ENCODE measurements at regions not wholly inside any gene's neighbourhood (a gene's known extent, or its start where the extent isn't known, plus 50 kb on each side); places are given as distances from the start of the nearest gene placed in this dataset.
"Not testable (repeated sequence)": the region's sequence is repeated elsewhere in the genome, so short reads cannot be mapped to it uniquely, and the experiment has no call there.

DNA sequence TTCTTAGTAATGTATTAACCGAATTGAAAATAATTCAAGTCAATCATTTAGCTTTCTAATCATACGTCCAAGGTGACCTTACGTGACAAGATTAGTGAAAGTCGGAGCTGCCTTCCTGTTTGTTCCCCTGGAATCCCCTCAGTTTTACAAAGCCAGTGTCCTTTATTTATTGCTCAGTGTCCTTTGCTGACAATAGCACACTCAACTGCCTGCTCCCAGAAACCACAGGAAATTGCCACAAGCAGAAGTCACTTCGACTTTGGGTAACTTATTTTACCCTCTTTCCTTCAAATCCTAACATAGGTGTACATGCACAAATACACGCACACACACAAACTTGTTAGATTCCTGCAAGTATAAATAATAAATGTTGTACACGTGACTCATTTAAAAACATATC lies 1167.7 kb upstream of the ADGRB3 start:
- ATAC-seq (ENCODE audit: poor library complexity) (no peak), DNase-seq (no peak)
- Mint-ChIP-seq H3K4me3 (no peak overlapping the region), H3K9me3 (peaks cover 6% of the 10 kb centered on the region), H3K27ac (no peak overlapping the region), H3K36me3 (ENCODE audit: low read depth) (no peaks in the 10 kb centered on the region), H3K4me1 (ENCODE audit: low read depth) (no peaks in the 10 kb centered on the region), H3K27me3 (no peaks in the 10 kb centered on the region)
- peaks cover 3 to 10% of the 10 kb centered on the region in 2 experiments for H3K9me3 ChIP-seq (ENCODE audit: control insufficient read depth in 1 of 2, insufficient read depth in 1 of 2, low read length in 2 of 2)
- H3K4me1 ChIP-seq (ENCODE audit: insufficient read depth, low read length): no peaks in the 10 kb centered on the region
- intact Hi-C loops (cut with DNase I, micrococcal nuclease): no loop called here
- H3K4me3 ChIP-seq (ENCODE audit: low read length): no peak overlapping the region
- H3K36me3 ChIP-seq (ENCODE audit: insufficient read depth, low read length): no peaks in the 10 kb centered on the region
- ChIA-PET POLR2A (no interaction called here), CTCF (no interaction called here)
- H3K27me3 ChIP-seq (ENCODE audit: control insufficient read depth in 1 of 2, insufficient read depth in 2 of 2, low read length in 2 of 2): no peaks in the 10 kb centered on the region
- TF ChIP-seq, protein P1, sequence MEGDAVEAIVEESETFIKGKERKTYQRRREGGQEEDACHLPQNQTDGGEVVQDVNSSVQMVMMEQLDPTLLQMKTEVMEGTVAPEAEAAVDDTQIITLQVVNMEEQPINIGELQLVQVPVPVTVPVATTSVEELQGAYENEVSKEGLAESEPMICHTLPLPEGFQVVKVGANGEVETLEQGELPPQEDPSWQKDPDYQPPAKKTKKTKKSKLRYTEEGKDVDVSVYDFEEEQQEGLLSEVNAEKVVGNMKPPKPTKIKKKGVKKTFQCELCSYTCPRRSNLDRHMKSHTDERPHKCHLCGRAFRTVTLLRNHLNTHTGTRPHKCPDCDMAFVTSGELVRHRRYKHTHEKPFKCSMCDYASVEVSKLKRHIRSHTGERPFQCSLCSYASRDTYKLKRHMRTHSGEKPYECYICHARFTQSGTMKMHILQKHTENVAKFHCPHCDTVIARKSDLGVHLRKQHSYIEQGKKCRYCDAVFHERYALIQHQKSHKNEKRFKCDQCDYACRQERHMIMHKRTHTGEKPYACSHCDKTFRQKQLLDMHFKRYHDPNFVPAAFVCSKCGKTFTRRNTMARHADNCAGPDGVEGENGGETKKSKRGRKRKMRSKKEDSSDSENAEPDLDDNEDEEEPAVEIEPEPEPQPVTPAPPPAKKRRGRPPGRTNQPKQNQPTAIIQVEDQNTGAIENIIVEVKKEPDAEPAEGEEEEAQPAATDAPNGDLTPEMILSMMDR (IDR thresholded peaks at IDR 0.05): no peak
- H3K27ac ChIP-seq (ENCODE audit: low read depth in 1 of 2, low read length in 2 of 2): no peak overlapping the region

DNA sequence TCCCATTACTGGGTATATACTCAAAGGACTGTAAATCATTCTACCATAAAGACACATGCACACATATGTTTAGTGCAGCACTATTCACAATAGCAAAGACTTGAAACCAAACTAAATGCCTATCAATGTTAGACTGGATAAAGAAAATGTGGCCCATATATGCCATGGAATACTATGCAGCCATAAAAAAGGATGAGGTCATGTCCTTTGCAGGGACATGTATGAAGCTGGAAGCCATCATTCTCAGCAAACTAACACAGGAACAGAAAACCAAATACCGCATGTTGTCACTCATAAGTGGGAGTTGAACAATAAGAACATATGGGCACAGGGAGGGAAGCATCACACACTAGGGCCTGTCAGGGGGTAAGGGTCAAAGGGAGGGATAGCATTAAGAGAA lies 1172.4 kb upstream of the ADGRB3 start:
- H3K9me3 ChIP-seq (ENCODE audit: control insufficient read depth in 1 of 2, insufficient read depth in 1 of 2, low read length in 2 of 2): peaks cover 7 to 15% of the 10 kb centered on the region in 2 experiments
- H3K9me3 Mint-ChIP-seq: peaks cover 21% of the 10 kb centered on the region
- H3K36me3 ChIP-seq (ENCODE audit: insufficient read depth, low read length); H3K36me3 Mint-ChIP-seq (ENCODE audit: low read depth); H3K27me3 ChIP-seq (ENCODE audit: control insufficient read depth in 1 of 2, insufficient read depth in 2 of 2, low read length in 2 of 2); H3K4me1 ChIP-seq (ENCODE audit: insufficient read depth, low read length); POLR2A ChIA-PET; H3K4me3 ChIP-seq (ENCODE audit: low read length); H3K4me3 Mint-ChIP-seq; H3K27ac ChIP-seq (ENCODE audit: low read depth in 1 of 2, low read length in 2 of 2); H3K27ac Mint-ChIP-seq; H3K4me1 Mint-ChIP-seq (ENCODE audit: low read depth); DNase-seq; intact Hi-C loops (cut with DNase I, micrococcal nuclease); CTCF ChIA-PET; H3K27me3 Mint-ChIP-seq; ATAC-seq (ENCODE audit: poor library complexity): not testable (repeated sequence)

DNA sequence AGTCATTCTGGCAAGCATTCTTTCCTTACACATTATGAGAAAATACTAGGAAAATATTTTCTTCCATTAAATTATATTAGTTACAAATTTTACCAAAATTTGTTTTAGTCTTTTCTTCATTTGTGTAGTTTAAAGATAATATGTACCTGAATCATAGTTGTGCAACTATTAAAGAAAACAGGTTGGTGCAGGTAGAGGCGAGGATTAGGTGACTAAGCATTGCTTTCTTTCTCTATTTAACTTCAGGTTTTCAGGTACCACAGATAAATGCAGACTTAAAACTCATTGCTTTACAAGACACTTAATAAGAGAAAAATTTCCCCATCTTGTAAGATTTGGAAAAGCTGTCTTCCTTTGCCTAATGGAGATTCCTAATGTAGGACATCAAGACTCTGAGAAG lies 1175.5 kb upstream of the ADGRB3 start:
- H3K27me3 Mint-ChIP-seq: no peaks in the 10 kb centered on the region
- DNase-seq (no peak), ATAC-seq (ENCODE audit: poor library complexity) (no peak)
- TF ChIP-seq, protein P1 (IDR thresholded peaks at IDR 0.05): no peak
- no peaks in the 10 kb centered on the region for H3K36me3 Mint-ChIP-seq (ENCODE audit: low read depth)
- Histone ChIP-seq H3K9me3 (ENCODE audit: control insufficient read depth in 1 of 2, insufficient read depth in 1 of 2, low read length in 2 of 2) (peaks cover 0 to 15% of the 10 kb centered on the region in 2 experiments), H3K4me3 (ENCODE audit: low read length) (no peak overlapping the region), H3K4me1 (ENCODE audit: insufficient read depth, low read length) (no peaks in the 10 kb centered on the region), H3K36me3 (ENCODE audit: insufficient read depth, low read length) (no peaks in the 10 kb centered on the region), H3K27me3 (ENCODE audit: control insufficient read depth in 1 of 2, insufficient read depth in 2 of 2, low read length in 2 of 2) (no peaks in the 10 kb centered on the region), H3K27ac (ENCODE audit: low read depth in 1 of 2, low read length in 2 of 2) (no peak overlapping the region)
- H3K9me3 Mint-ChIP-seq: peaks cover 28% of the 10 kb centered on the region
- H3K27ac Mint-ChIP-seq: no peak overlapping the region
- intact Hi-C loops (cut with DNase I, micrococcal nuclease): no loop called here
- no peak overlapping the region for H3K4me3 Mint-ChIP-seq
- no peaks in the 10 kb centered on the region for H3K4me1 Mint-ChIP-seq (ENCODE audit: low read depth)
- POLR2A ChIA-PET: no interaction called here
- CTCF ChIA-PET: no interaction called here

DNA sequence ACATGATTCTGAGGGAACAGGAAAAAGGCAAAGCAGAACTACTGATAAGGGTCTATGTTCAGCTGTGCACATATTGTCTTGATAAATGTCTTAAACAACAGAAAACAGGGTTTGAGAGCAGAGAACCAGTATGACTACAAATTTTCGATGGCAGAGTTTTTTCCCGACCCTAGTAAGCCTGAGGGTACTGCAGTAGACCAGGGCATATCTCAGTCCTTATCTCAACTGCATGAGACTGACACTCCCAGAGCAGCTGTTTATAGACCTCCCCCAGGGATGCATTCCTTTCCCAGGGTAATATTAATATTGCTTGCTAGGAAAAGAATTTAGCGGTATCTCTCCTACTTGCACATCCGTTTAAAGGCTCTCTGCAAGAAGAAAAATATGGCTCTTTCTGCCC lies 1176.8 kb upstream of the ADGRB3 start:
- Histone ChIP-seq H3K36me3 (ENCODE audit: insufficient read depth, low read length) (no peaks in the 10 kb centered on the region), H3K4me3 (ENCODE audit: low read length) (no peak overlapping the region), H3K27ac (ENCODE audit: low read depth in 1 of 2, low read length in 2 of 2) (no peak overlapping the region), H3K4me1 (ENCODE audit: insufficient read depth, low read length) (no peaks in the 10 kb centered on the region), H3K27me3 (ENCODE audit: control insufficient read depth in 1 of 2, insufficient read depth in 2 of 2, low read length in 2 of 2) (no peaks in the 10 kb centered on the region), H3K9me3 (ENCODE audit: control insufficient read depth in 1 of 2, insufficient read depth in 1 of 2, low read length in 2 of 2) (peaks cover 0 to 15% of the 10 kb centered on the region in 2 experiments)
- Mint-ChIP-seq H3K4me1 (ENCODE audit: low read depth) (no peaks in the 10 kb centered on the region), H3K4me3 (no peak overlapping the region), H3K27me3 (no peaks in the 10 kb centered on the region), H3K27ac (no peak overlapping the region), H3K9me3 (peaks cover 28% of the 10 kb centered on the region), H3K36me3 (ENCODE audit: low read depth) (no peaks in the 10 kb centered on the region)
- POLR2A ChIA-PET: no interaction called here
- TF ChIP-seq, protein P1 (IDR thresholded peaks at IDR 0.05): no peak
- CTCF ChIA-PET: no interaction called here
- DNase-seq (no peak), ATAC-seq (ENCODE audit: poor library complexity) (no peak)
- intact Hi-C loops (cut with DNase I, micrococcal nuclease): no loop called here
